SK-N-SH (cell line): ENCODE measurements at regions not wholly inside any gene's neighbourhood (a gene's known extent, or its start where the extent isn't known, plus 50 kb on each side); places are given as distances from the start of the nearest gene placed in this dataset.

ENCODE experiments used
- EP300 ChIP-seq, 2 experiments: IDR thresholded peaks; 2 replicates each; pipeline versions ENCODE4 v1.4.0 to v1.6.1; 2012; ENCODE audit warnings: borderline replicate concordance in 1 of 2, low read depth in 1 of 2, low read length in 1 of 2
- FOSL2 ChIP-seq: IDR thresholded peaks from 2 replicates; pipeline ENCODE4 v1.4.0; 2012; ENCODE audit warnings: low read depth, mild to moderate bottlenecking, moderate library complexity, borderline replicate concordance
- NFIC ChIP-seq: IDR thresholded peaks from 2 replicates; pipeline ENCODE4 v1.4.0; 2012; ENCODE audit warnings: borderline replicate concordance
- RFX5 ChIP-seq: IDR thresholded peaks from 2 replicates; pipeline ENCODE4 v1.6.1; 2012; ENCODE audit warnings: mild to moderate bottlenecking, improper control_type of control experiment, low read length
- TF ChIP-seq, protein P1 (sequence below): fragments of 200-600 bp; sonication (generic); IDR thresholded peaks from 2 replicates; pipeline ENCODE4 v1.6.1; 2017; ENCODE audit warnings: antibody characterized with exemption, mild to moderate bottlenecking, moderate library complexity

DNA sequence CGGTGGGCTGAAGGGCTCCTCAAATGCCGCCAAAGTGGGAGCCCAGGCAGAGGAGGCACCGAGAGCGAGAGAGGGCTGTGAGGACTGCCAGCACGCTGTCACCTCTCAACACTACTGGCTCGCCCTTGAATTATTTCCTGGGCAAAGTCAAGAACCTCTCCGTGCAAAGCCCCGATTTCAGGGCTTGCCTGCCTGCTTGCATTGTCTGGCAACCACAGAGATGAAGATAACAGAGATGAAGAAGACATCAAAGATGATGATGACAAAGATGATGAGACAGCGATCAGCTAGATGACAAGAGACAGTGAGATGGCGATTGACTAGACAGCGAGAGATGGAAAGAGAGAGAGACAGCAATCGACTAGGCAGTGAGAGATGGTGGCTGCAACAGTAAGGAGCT lies 976.5 kb downstream of the ADGRL2 start:
- TF ChIP-seq NFIC (no peak), EP300 (IDR thresholded peaks at IDR 0.05; ENCODE audit: borderline replicate concordance in 1 of 2, low read depth in 1 of 2, low read length in 1 of 2) (no peak), FOSL2 (no peak), RFX5 (no peak)
- TF ChIP-seq, protein P1, sequence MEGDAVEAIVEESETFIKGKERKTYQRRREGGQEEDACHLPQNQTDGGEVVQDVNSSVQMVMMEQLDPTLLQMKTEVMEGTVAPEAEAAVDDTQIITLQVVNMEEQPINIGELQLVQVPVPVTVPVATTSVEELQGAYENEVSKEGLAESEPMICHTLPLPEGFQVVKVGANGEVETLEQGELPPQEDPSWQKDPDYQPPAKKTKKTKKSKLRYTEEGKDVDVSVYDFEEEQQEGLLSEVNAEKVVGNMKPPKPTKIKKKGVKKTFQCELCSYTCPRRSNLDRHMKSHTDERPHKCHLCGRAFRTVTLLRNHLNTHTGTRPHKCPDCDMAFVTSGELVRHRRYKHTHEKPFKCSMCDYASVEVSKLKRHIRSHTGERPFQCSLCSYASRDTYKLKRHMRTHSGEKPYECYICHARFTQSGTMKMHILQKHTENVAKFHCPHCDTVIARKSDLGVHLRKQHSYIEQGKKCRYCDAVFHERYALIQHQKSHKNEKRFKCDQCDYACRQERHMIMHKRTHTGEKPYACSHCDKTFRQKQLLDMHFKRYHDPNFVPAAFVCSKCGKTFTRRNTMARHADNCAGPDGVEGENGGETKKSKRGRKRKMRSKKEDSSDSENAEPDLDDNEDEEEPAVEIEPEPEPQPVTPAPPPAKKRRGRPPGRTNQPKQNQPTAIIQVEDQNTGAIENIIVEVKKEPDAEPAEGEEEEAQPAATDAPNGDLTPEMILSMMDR = no peak
